Panc1 (cell line): ENCODE measurements at regions not wholly inside any gene's neighbourhood (a gene's known extent, or its start where the extent isn't known, plus 50 kb on each side); places are given as distances from the start of the nearest gene placed in this dataset.

Experiments
- CTCF ChIP-seq: fragments of 450-650 bp; IDR thresholded peaks from 2 replicates; pipeline ENCODE4 v1.5.1; 2017; ENCODE audit warnings: mild to moderate bottlenecking
- REST ChIP-seq, 2 experiments: IDR thresholded peaks; 2 replicates each; pipeline ENCODE4 v1.6.1; 2011 to 2012; ENCODE audit warnings: low read depth in 2 of 2, control low read depth in 1 of 2, low read length in 1 of 2, mild to moderate bottlenecking in 1 of 2, moderate library complexity in 1 of 2; ENCODE audit not compliant: insufficient read depth in 1 of 2

GRCh38 chr15:66634540-66634939, 67.5 kb upstream of the SMAD6 start:
- TF ChIP-seq CTCF, result no peak
- TF ChIP-seq REST (IDR thresholded peaks at IDR 0.05; ENCODE audit: insufficient read depth in 1 of 2, low read depth in 2 of 2, low read length in 1 of 2), result no peak
